ENCODE measurements at regions not wholly inside any gene's neighbourhood (a gene's known extent, or its start where the extent isn't known, plus 50 kb on each side); places are given as distances from the start of the nearest gene placed in this dataset.

DNA sequence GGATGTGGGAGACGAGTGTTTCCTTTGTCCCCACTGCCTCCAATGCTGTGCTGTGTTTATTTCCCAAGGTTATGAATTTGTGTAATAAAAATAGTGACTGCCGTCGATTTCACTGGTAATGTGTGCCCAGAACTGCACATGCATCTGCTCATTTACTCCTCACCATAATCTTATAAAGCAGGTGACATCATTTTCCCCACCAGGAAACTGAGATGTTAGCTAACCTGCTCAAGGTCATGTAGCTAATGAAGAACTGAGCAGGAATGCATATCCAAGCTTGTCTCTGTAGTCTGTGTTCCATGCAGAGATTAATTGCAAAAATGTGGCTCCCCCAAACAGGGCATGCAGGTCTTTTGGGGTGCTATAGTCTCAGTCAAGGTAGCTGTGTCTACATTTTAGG, 224.4 kb downstream of the TENT4A start (continued):
- no peak for TF ChIP-seq CTBP2 (IDR thresholded peaks at IDR 0.05; ENCODE audit: borderline replicate concordance, insufficient read depth, insufficient read length, low read length)
- no peak for TF ChIP-seq SP4 (IDR thresholded peaks at IDR 0.05; ENCODE audit: low read length)
- TF ChIP-seq RFX5 (IDR thresholded peaks at IDR 0.05; ENCODE audit: borderline replicate concordance, low read depth, low read length): no peak
- TF ChIP-seq CREB1 (IDR thresholded peaks at IDR 0.05): no peak
- TF ChIP-seq, protein P1, sequence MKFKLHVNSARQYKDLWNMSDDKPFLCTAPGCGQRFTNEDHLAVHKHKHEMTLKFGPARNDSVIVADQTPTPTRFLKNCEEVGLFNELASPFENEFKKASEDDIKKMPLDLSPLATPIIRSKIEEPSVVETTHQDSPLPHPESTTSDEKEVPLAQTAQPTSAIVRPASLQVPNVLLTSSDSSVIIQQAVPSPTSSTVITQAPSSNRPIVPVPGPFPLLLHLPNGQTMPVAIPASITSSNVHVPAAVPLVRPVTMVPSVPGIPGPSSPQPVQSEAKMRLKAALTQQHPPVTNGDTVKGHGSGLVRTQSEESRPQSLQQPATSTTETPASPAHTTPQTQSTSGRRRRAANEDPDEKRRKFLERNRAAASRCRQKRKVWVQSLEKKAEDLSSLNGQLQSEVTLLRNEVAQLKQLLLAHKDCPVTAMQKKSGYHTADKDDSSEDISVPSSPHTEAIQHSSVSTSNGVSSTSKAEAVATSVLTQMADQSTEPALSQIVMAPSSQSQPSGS (IDR thresholded peaks at IDR 0.05; ENCODE audit: low read length): no peak

All from H1 (cell line).